ENCODE measurements at regions not wholly inside any gene's neighbourhood (a gene's known extent, or its start where the extent isn't known, plus 50 kb on each side); places are given as distances from the start of the nearest gene placed in this dataset.

DNA sequence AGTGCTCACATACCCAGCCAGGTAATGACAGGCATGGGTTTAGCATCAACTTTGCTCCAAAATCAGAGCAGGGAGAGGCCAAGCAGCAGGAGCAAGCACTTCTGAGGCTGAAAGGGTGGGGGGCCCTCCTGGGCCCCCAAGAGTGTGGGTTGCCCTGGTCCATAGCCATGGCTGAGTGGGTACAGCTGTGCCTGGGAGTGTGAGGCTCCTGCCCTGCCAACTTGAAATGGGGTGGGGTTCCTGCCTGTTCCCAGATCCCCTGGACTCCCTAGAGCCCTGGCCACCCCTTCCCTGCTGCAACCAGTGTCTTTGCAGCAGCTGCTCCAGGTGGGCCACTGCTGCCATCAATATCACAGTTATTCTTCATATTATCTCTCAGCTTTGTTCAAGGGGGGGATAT, 1224.2 kb upstream of the GJE1 start:
- Histone ChIP-seq H3K36me3 (replicated peaks; ENCODE audit: insufficient read depth, low read depth) (no peaks in the 10 kb centered on the region), H3K4me2 (no peak overlapping the region), H2AFZ (no peak overlapping the region), H3K9me2 (replicated peaks; ENCODE audit: insufficient read depth) (no peaks in the 10 kb centered on the region), H3K4me3 (no peak overlapping the region), H3K27me3 (no peaks in the 10 kb centered on the region), H4K20me1 (ENCODE audit: insufficient read depth, poor library complexity, severe bottlenecking) (no peaks in the 10 kb centered on the region), H3K27ac (no peak overlapping the region), H3K79me2 (no peaks in the 10 kb centered on the region), H3K9me3 (ENCODE audit: low read depth) (no peaks in the 10 kb centered on the region), H3K4me1 (ENCODE audit: insufficient read depth) (no peaks in the 10 kb centered on the region)
- DNase-seq (ENCODE audit: low spot score): no peak
- TF ChIP-seq EZH2 (IDR thresholded peaks at IDR 0.05; ENCODE audit: borderline replicate concordance) (no peak), EZH2phosphoT487 (IDR thresholded peaks at IDR 0.05; ENCODE audit: low read depth, severe bottlenecking, unreplicated experiment) (no peak), CTCF (IDR thresholded peaks at IDR 0.05; ENCODE audit: poor library complexity) (no peak)

DNA sequence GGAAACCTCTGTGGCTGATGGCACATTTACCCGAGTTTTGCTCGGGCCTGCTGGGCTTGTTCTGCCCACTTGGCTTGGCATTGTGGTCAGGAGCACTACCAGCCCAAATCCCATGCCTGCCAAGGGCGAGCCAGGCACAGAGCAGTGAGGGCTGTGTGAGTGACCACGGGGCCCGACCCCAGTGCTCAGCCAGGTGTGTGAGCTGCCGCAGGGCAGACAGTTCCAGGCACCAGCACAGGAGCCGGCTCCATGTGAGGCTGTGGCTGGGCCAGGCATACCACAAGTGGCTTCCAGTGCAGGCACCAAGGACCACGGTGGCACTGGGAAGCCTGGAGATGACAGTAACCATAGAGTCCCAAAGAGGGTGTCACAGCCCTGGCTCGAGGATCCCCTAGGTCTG, 1225.5 kb upstream of the GJE1 start:
- no peak overlapping the region for H3K4me2 ChIP-seq
- H3K9me3 ChIP-seq (ENCODE audit: low read depth): no peaks in the 10 kb centered on the region
- no peaks in the 10 kb centered on the region for H3K4me1 ChIP-seq (ENCODE audit: insufficient read depth)
- H4K20me1 ChIP-seq (ENCODE audit: insufficient read depth, poor library complexity, severe bottlenecking): no peaks in the 10 kb centered on the region
- H3K79me2 ChIP-seq: no peaks in the 10 kb centered on the region
- no peak overlapping the region for H3K27ac ChIP-seq
- H3K36me3 ChIP-seq (replicated peaks; ENCODE audit: insufficient read depth, low read depth): no peaks in the 10 kb centered on the region
- WGBS (ENCODE audit: low lambda C conversion rate, missing lambda C conversion rate): 96% methylated on average over 9 of the region's 9 CpGs
- no peak for TF ChIP-seq CTCF (IDR thresholded peaks at IDR 0.05; ENCODE audit: poor library complexity)
- TF ChIP-seq EZH2 (IDR thresholded peaks at IDR 0.05; ENCODE audit: borderline replicate concordance): no peak
- no peak for TF ChIP-seq EZH2phosphoT487 (IDR thresholded peaks at IDR 0.05; ENCODE audit: low read depth, severe bottlenecking, unreplicated experiment)
- no peaks in the 10 kb centered on the region for H3K9me2 ChIP-seq (replicated peaks; ENCODE audit: insufficient read depth)
- DNase-seq (ENCODE audit: low spot score): no peak
- H3K4me3 ChIP-seq: no peak overlapping the region
- H3K27me3 ChIP-seq: no peaks in the 10 kb centered on the region
- H2AFZ ChIP-seq: no peak overlapping the region

GRCh38 chr6:140905724-140906123, 1227.0 kb upstream of the GJE1 start:
- Histone ChIP-seq H3K36me3 (replicated peaks; ENCODE audit: insufficient read depth, low read depth) (no peaks in the 10 kb centered on the region), H4K20me1 (ENCODE audit: insufficient read depth, poor library complexity, severe bottlenecking) (no peaks in the 10 kb centered on the region), H3K9me2 (replicated peaks; ENCODE audit: insufficient read depth) (no peaks in the 10 kb centered on the region), H3K4me2 (no peak overlapping the region), H3K27ac (no peak overlapping the region), H3K4me3 (no peak overlapping the region), H2AFZ (no peak overlapping the region), H3K27me3 (no peaks in the 10 kb centered on the region), H3K79me2 (no peaks in the 10 kb centered on the region), H3K9me3 (ENCODE audit: low read depth) (no peaks in the 10 kb centered on the region), H3K4me1 (ENCODE audit: insufficient read depth) (no peaks in the 10 kb centered on the region)
- no peak for TF ChIP-seq EZH2 (IDR thresholded peaks at IDR 0.05; ENCODE audit: borderline replicate concordance)
- no peak for TF ChIP-seq EZH2phosphoT487 (IDR thresholded peaks at IDR 0.05; ENCODE audit: low read depth, severe bottlenecking, unreplicated experiment)
- TF ChIP-seq CTCF (IDR thresholded peaks at IDR 0.05; ENCODE audit: poor library complexity): no peak
- DNase-seq (ENCODE audit: low spot score): no peak

DNA sequence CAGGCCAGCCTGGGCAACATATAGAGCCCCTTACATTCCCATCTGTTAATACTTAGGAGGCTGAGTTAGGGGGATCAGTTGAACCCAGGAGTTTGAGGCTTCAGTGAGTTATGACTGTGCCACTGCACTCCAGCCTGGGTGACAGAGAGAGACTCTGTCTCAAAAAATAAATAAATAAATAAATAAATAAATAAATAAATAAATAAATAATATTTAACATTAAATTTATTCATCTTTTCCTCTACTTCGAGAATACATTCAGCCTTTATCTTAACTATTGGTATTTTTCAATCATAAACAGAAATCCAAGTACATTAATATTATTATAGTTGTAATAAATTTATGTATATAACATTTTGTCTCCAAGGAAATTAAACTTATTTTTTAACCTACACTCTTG, 1227.7 kb upstream of the GJE1 start:
- no peak for DNase-seq (ENCODE audit: low spot score)
- 100% methylated on average over 1 of the region's 1 CpG for WGBS (ENCODE audit: low lambda C conversion rate, missing lambda C conversion rate)
- Histone ChIP-seq H3K9me3 (ENCODE audit: low read depth) (no peaks in the 10 kb centered on the region), H3K79me2 (no peaks in the 10 kb centered on the region), H3K4me3 (no peak overlapping the region), H3K4me2 (no peak overlapping the region), H3K27me3 (no peaks in the 10 kb centered on the region), H3K9me2 (replicated peaks; ENCODE audit: insufficient read depth) (no peaks in the 10 kb centered on the region), H4K20me1 (ENCODE audit: insufficient read depth, poor library complexity, severe bottlenecking) (no peaks in the 10 kb centered on the region), H3K27ac (no peak overlapping the region), H3K4me1 (ENCODE audit: insufficient read depth) (no peaks in the 10 kb centered on the region), H2AFZ (no peak overlapping the region), H3K36me3 (replicated peaks; ENCODE audit: insufficient read depth, low read depth) (no peaks in the 10 kb centered on the region)
- TF ChIP-seq EZH2 (IDR thresholded peaks at IDR 0.05; ENCODE audit: borderline replicate concordance) (no peak), CTCF (IDR thresholded peaks at IDR 0.05; ENCODE audit: poor library complexity) (no peak), EZH2phosphoT487 (IDR thresholded peaks at IDR 0.05; ENCODE audit: low read depth, severe bottlenecking, unreplicated experiment) (no peak)

Measured in hepatocyte (in vitro differentiated cells).